ENCODE measurements at regions not wholly inside any gene's neighbourhood (a gene's known extent, or its start where the extent isn't known, plus 50 kb on each side); places are given as distances from the start of the nearest gene placed in this dataset.

GRCh38 chr20:6612606-6612923 lies 154.9 kb upstream of the BMP2 start:
- no peak for TF ChIP-seq POLR2AphosphoS5 (IDR thresholded peaks at IDR 0.05)
- no peak for TF ChIP-seq EP300 (IDR thresholded peaks at IDR 0.05)
- TF ChIP-seq CTCF (IDR thresholded peaks at IDR 0.05), result no peak

All from upper lobe of left lung (tissue), 4 donors.